GM12864 (cell line): ENCODE measurements at regions not wholly inside any gene's neighbourhood (a gene's known extent, or its start where the extent isn't known, plus 50 kb on each side); places are given as distances from the start of the nearest gene placed in this dataset.

Experiments used
- DNase-seq: peaks from one replicate; pipeline ENCODE4 v3.0.0-alpha.2; 2011; ENCODE audit warnings: low read depth
- H3K4me3 ChIP-seq: 2 replicates; pipeline ENCODE4 v1.5.1; 2011; ENCODE audit warnings: mild to moderate bottlenecking, low read depth, low read length, control low read depth
- TF ChIP-seq, protein P1 (sequence below): IDR thresholded peaks from 2 replicates; pipeline ENCODE4 v1.5.1; 2011; ENCODE audit warnings: low read depth, mild to moderate bottlenecking, moderate library complexity, low read length, control low read depth, inconsistent platforms; ENCODE audit errors: missing control alignments

DNA sequence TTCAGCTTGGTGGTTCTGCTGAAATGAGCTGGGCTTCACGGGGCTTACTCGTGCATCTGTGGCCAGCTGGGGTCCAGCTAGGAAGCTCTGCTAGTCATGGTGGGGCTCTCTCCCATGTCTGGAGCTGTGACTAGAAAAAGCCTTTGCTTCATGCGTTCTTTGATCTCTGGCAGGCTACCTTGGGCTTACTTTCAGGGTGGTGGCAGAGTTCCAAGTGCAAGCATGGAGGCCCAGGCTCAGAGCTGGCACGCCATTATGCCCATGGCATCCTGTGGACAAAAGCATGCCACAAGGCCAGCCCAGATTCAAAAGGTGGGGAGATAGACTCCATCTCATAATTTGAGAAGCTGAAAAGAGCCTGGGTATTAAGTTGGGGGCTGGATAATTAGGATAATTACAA lies 55.4 kb upstream of the GBA3 start:
- TF ChIP-seq, protein P1, sequence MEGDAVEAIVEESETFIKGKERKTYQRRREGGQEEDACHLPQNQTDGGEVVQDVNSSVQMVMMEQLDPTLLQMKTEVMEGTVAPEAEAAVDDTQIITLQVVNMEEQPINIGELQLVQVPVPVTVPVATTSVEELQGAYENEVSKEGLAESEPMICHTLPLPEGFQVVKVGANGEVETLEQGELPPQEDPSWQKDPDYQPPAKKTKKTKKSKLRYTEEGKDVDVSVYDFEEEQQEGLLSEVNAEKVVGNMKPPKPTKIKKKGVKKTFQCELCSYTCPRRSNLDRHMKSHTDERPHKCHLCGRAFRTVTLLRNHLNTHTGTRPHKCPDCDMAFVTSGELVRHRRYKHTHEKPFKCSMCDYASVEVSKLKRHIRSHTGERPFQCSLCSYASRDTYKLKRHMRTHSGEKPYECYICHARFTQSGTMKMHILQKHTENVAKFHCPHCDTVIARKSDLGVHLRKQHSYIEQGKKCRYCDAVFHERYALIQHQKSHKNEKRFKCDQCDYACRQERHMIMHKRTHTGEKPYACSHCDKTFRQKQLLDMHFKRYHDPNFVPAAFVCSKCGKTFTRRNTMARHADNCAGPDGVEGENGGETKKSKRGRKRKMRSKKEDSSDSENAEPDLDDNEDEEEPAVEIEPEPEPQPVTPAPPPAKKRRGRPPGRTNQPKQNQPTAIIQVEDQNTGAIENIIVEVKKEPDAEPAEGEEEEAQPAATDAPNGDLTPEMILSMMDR, result no peak
- H3K4me3 ChIP-seq, result no peak overlapping the region
- no peak for DNase-seq
